Breast epithelium (tissue), 3 donors: ENCODE measurements at regions not wholly inside any gene's neighbourhood (a gene's known extent, or its start where the extent isn't known, plus 50 kb on each side); places are given as distances from the start of the nearest gene placed in this dataset.

Source experiments
- POLR2A ChIP-seq: fragments of 450-650 bp; IDR thresholded peaks from one replicate; pipeline ENCODE4 v1.6.1; 2016; ENCODE audit warnings: antibody characterized with exemption, mild to moderate bottlenecking, moderate library complexity
- TF ChIP-seq, protein P1 (sequence below), 3 donors: fragments of 450-650 bp; IDR thresholded peaks; one replicate each; pipeline ENCODE4 v1.5.1; 2016 to 2017; ENCODE audit warnings: antibody characterized with exemption in 3 of 3, mild to moderate bottlenecking in 3 of 3, moderate library complexity in 3 of 3

DNA sequence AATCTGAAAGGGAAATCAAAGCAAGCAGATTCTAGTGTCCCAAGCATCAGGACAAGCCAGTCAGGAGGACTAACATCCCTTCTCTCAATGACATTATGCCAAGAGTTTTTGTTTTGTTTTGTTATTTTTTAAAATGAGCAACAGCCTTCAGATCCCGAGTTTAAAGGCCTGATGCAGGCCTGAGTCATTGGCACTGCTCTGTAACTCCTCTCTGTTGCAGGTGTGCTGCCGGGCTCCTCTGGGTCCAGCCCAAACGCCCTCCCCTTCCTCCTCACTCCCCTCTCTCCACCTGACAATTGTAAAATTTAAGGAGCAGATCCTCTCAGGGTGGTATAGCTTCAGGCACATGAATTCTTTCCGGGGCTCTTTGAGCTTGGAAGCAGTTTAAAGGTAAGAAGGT is 502.0 kb downstream of the BMP2 start:
- TF ChIP-seq, protein P1, sequence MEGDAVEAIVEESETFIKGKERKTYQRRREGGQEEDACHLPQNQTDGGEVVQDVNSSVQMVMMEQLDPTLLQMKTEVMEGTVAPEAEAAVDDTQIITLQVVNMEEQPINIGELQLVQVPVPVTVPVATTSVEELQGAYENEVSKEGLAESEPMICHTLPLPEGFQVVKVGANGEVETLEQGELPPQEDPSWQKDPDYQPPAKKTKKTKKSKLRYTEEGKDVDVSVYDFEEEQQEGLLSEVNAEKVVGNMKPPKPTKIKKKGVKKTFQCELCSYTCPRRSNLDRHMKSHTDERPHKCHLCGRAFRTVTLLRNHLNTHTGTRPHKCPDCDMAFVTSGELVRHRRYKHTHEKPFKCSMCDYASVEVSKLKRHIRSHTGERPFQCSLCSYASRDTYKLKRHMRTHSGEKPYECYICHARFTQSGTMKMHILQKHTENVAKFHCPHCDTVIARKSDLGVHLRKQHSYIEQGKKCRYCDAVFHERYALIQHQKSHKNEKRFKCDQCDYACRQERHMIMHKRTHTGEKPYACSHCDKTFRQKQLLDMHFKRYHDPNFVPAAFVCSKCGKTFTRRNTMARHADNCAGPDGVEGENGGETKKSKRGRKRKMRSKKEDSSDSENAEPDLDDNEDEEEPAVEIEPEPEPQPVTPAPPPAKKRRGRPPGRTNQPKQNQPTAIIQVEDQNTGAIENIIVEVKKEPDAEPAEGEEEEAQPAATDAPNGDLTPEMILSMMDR (IDR thresholded peaks at IDR 0.05): no peak
- no peak for TF ChIP-seq POLR2A
